Parathyroid adenoma (tissue), 2 donors: ENCODE measurements at regions not wholly inside any gene's neighbourhood (a gene's known extent, or its start where the extent isn't known, plus 50 kb on each side); places are given as distances from the start of the nearest gene placed in this dataset.

ENCODE experiments used
- H2AFZ ChIP-seq: fragments of 300-600 bp; sonication (generic); one replicate; pipeline ENCODE4 v1.7.0; 2017; ENCODE audit warnings: antibody characterized with exemption, mild to moderate bottlenecking
- H3K27ac ChIP-seq: fragments of 300-600 bp; sonication (generic); one replicate; pipeline ENCODE4 v1.7.0; 2017
- H3K27me3 ChIP-seq: fragments of 300-600 bp; sonication (generic); one replicate; pipeline ENCODE4 v1.7.0; 2017; ENCODE audit warnings: low read length; ENCODE audit not compliant: control insufficient read depth, insufficient read depth
- H3K36me3 ChIP-seq: fragments of 300-600 bp; sonication (generic); one replicate; pipeline ENCODE4 v1.7.0; 2017; ENCODE audit warnings: low read length; ENCODE audit not compliant: control insufficient read depth, insufficient read depth
- H3K4me1 ChIP-seq: fragments of 300-600 bp; sonication (generic); one replicate; pipeline ENCODE4 v1.7.0; 2017; ENCODE audit warnings: control low read depth
- H3K4me2 ChIP-seq: fragments of 300-600 bp; sonication (generic); one replicate; pipeline ENCODE4 v1.7.0; 2017; ENCODE audit warnings: low read length
- H3K4me3 ChIP-seq: fragments of 300-600 bp; sonication (generic); one replicate; pipeline ENCODE4 v1.7.0; 2017; ENCODE audit warnings: low read depth, low read length
- H3K79me2 ChIP-seq: fragments of 300-600 bp; sonication (generic); one replicate; pipeline ENCODE4 v1.7.0; 2017; ENCODE audit warnings: control low read depth
- H3K9ac ChIP-seq: fragments of 300-600 bp; sonication (generic); one replicate; pipeline ENCODE4 v1.7.0; 2017; ENCODE audit warnings: mild to moderate bottlenecking
- H3K9me3 ChIP-seq: fragments of 300-600 bp; sonication (generic); one replicate; pipeline ENCODE4 v1.7.0; 2017; ENCODE audit warnings: low read length; ENCODE audit not compliant: control insufficient read depth
- TF ChIP-seq, protein P1 (sequence below): fragments of 300-600 bp; sonication (generic); IDR thresholded peaks from one replicate; pipeline ENCODE4 v1.7.0; 2017; ENCODE audit warnings: antibody characterized with exemption, mild to moderate bottlenecking
- donor health status: primary hyperparathyroidism.

GRCh38 chr16:55031481-55031880 is 100.8 kb downstream of the IRX5 start:
- no peaks in the 10 kb centered on the region for H3K36me3 ChIP-seq
- H3K27ac ChIP-seq = no peak overlapping the region

DNA sequence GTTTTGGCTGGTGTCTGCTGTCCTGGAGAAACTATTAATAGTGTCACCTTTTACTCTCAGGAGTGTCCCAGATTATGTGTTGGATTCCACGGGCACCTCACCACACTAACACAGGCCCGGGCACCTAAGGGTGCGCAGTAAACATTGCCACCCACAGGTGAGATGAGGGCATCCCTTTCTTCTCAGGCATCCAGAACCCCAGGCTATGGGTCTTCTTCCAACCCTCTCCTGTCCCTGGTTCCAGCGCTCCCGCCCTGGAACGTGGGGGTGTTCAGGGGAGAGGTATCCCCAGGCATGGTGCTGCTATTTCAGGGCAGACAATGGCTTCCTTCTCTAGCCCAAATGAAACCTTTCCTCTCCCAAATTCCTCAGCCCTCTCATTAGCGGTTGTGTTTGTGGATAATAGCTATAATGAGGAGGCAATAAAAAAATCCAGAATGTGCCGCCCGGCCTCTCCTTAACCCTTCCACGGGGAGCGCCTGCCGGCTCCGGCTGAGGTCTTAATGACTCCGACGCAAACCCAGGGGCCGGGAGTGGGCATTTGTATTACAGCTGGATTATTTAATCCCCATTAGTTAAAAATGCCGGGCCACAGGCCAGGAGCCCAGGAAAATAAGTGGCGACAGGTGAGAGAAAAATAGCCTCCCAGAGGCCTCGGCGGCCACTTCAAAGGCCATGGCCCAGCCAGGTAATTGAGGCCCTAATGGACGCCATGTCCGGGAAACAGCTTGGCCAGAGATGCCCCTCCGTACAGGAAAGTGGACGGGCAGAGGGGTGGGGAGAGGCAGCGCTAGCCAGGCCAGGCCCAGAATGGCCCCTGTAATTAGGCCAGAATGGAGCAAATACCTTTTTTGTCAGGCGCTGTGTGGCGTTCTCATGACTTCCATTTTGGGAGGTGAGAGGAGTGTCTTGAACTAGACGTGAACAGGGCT is 102.8 kb downstream of the IRX5 start:
- TF ChIP-seq, protein P1, sequence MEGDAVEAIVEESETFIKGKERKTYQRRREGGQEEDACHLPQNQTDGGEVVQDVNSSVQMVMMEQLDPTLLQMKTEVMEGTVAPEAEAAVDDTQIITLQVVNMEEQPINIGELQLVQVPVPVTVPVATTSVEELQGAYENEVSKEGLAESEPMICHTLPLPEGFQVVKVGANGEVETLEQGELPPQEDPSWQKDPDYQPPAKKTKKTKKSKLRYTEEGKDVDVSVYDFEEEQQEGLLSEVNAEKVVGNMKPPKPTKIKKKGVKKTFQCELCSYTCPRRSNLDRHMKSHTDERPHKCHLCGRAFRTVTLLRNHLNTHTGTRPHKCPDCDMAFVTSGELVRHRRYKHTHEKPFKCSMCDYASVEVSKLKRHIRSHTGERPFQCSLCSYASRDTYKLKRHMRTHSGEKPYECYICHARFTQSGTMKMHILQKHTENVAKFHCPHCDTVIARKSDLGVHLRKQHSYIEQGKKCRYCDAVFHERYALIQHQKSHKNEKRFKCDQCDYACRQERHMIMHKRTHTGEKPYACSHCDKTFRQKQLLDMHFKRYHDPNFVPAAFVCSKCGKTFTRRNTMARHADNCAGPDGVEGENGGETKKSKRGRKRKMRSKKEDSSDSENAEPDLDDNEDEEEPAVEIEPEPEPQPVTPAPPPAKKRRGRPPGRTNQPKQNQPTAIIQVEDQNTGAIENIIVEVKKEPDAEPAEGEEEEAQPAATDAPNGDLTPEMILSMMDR = no peak
- Histone ChIP-seq H3K9me3 (no peaks in the 10 kb centered on the region), H3K27ac (no peak overlapping the region), H3K27me3 (no peaks in the 10 kb centered on the region), H3K4me1 (no peaks in the 10 kb centered on the region), H3K4me3 (no peak overlapping the region), H3K4me2 (no peak overlapping the region), H3K79me2 (no peaks in the 10 kb centered on the region), H2AFZ (no peak overlapping the region), H3K36me3 (no peaks in the 10 kb centered on the region), H3K9ac (no peak overlapping the region)

More at GRCh38 chr16:55031481-55031880, 100.8 kb downstream of the IRX5 start:
- Histone ChIP-seq H3K79me2 (no peaks in the 10 kb centered on the region), H3K27me3 (no peaks in the 10 kb centered on the region), H2AFZ (no peak overlapping the region), H3K4me3 (no peak overlapping the region), H3K9me3 (no peaks in the 10 kb centered on the region), H3K4me2 (no peak overlapping the region), H3K4me1 (no peaks in the 10 kb centered on the region), H3K9ac (no peak overlapping the region)
- TF ChIP-seq, protein P1 = no peak

GRCh38 chr16:55035029-55035428 is 104.4 kb downstream of the IRX5 start:
- no peak overlapping the region for H3K4me3 ChIP-seq

DNA sequence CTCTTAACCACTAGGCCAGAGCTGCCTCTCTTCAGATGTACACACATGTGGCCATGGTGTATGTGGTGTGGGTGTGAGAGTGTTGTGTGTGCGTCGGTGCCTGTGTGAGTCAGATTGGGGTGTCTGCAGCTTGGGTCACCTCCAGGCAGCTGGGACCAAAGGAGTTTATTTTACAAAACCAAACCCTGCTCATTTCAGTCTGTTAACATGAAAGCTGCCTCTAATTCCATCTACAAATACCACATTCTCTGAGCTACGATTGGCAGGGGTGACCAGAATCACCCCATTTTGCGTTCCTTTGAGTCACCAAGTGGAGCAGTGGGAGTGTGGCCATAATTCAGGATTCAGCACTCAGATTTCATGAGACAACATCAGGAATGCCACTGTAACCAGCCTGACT is 105.3 kb downstream of the IRX5 start:
- Histone ChIP-seq H3K27ac (no peak overlapping the region), H3K4me3 (no peak overlapping the region), H3K79me2 (no peaks in the 10 kb centered on the region), H3K4me1 (no peaks in the 10 kb centered on the region), H3K4me2 (no peak overlapping the region), H3K36me3 (no peaks in the 10 kb centered on the region), H3K27me3 (no peaks in the 10 kb centered on the region), H2AFZ (no peak overlapping the region), H3K9me3 (no peaks in the 10 kb centered on the region), H3K9ac (no peak overlapping the region)
- TF ChIP-seq, protein P1 = no peak

More at GRCh38 chr16:55035029-55035428, 104.4 kb downstream of the IRX5 start:
- Histone ChIP-seq H3K27ac (no peak overlapping the region), H3K4me1 (no peaks in the 10 kb centered on the region), H2AFZ (no peak overlapping the region), H3K79me2 (no peaks in the 10 kb centered on the region), H3K36me3 (no peaks in the 10 kb centered on the region), H3K4me2 (no peak overlapping the region), H3K9me3 (no peaks in the 10 kb centered on the region), H3K9ac (no peak overlapping the region), H3K27me3 (no peaks in the 10 kb centered on the region)
- TF ChIP-seq, protein P1 = no peak
